SK-N-SH (cell line): ENCODE measurements at regions not wholly inside any gene's neighbourhood (a gene's known extent, or its start where the extent isn't known, plus 50 kb on each side); places are given as distances from the start of the nearest gene placed in this dataset.
"Not testable (repeated sequence)": the region's sequence is repeated elsewhere in the genome, so short reads cannot be mapped to it uniquely, and the experiment has no call there.

Experiments used
- CTCF ChIA-PET: fragments of 300-600, 350-600 bp; formaldehyde crosslinking; extraction: SDS; loops from one replicate; lab custom pipeline; 2021; lab: Yijun Ruan, JAX
- POLR2A ChIA-PET: fragments of 350-600 bp; sonication (Branson Sonifier 250); formaldehyde crosslinking; extraction: SDS; loops from one replicate; lab custom pipeline; 2020; ENCODE audit warnings: antibody characterized with exemption, inconsistent platforms; lab: Yijun Ruan, JAX
- DNase-seq: peaks from one replicate; pipeline ENCODE4 v3.0.0; 2012
- H2AFZ ChIP-seq: fragments of 200-600 bp; sonication (generic); 2 replicates; pipeline ENCODE4 v1.8.1; 2016; ENCODE audit warnings: antibody characterized with exemption, mild to moderate bottlenecking, low read depth
- H3F3A ChIP-seq: fragments of 200-600 bp; sonication (generic); replicated peaks from 2 replicates; pipeline ENCODE3; 2016; ENCODE audit warnings: antibody characterized with exemption, mild to moderate bottlenecking; ENCODE audit not compliant: insufficient read depth
- H3K27ac ChIP-seq, 2 experiments: fragments of 200-500 bp in 1 of 2; fragments of 200-600 bp in 1 of 2; sonication (Bioruptor generic) in 1 of 2; sonication (generic), shearing (Covaris generic) in 1 of 2; 2 replicates each; pipeline versions ENCODE4 v1.5.1 to v1.6.1; 2014 to 2016; ENCODE audit warnings: low read depth in 2 of 2, inconsistent platforms in 1 of 2, low read length in 1 of 2, mild to moderate bottlenecking in 1 of 2, mixed read lengths in 1 of 2
- H3K27me3 ChIP-seq: fragments of 200-600 bp; sonication (generic), shearing (Covaris generic); 2 replicates; pipeline ENCODE4 v1.6.1; 2016; ENCODE audit warnings: mixed run types; ENCODE audit not compliant: insufficient read depth
- H3K36me3 ChIP-seq, 2 experiments: fragments of 200-500 bp in 1 of 2; fragments of 200-600 bp in 1 of 2; sonication (Bioruptor generic) in 1 of 2; sonication (generic) in 1 of 2; replicated peaks in 1 of 2; 2 replicates each; pipeline versions ENCODE3 to v1.5.1; 2014 to 2016; ENCODE audit warnings: low read length in 1 of 2, mild to moderate bottlenecking in 1 of 2; ENCODE audit not compliant: insufficient read depth in 2 of 2, control insufficient read depth in 1 of 2
- H3K4me1 ChIP-seq, 2 experiments: fragments of 200-500 bp in 1 of 2; fragments of 200-600 bp in 1 of 2; sonication (Bioruptor generic) in 1 of 2; sonication (generic), shearing (Covaris generic) in 1 of 2; 2 replicates each; pipeline versions ENCODE4 v1.5.1 to v1.6.1; 2014 to 2016; ENCODE audit warnings: low read depth in 1 of 2, low read length in 1 of 2, mixed run types in 1 of 2; ENCODE audit not compliant: insufficient read depth in 2 of 2, control insufficient read depth in 1 of 2
- H3K4me2 ChIP-seq: fragments of 200-600 bp; sonication (generic), shearing (Covaris generic); 2 replicates; pipeline ENCODE4 v1.6.1; 2017; ENCODE audit warnings: mixed run types
- H3K4me3 ChIP-seq, 2 experiments: fragments of 200-500 bp in 1 of 2; fragments of 200-600 bp in 1 of 2; sonication (Bioruptor generic) in 1 of 2; sonication (generic), shearing (Covaris generic) in 1 of 2; 2 replicates each; pipeline versions ENCODE4 v1.5.1 to v1.8.1; 2014 to 2016; ENCODE audit warnings: low read depth in 2 of 2, inconsistent platforms in 1 of 2, low read length in 1 of 2, mild to moderate bottlenecking in 1 of 2, mixed read lengths in 1 of 2, moderate library complexity in 1 of 2
- H3K79me2 ChIP-seq: fragments of 200-600 bp; sonication (generic); 2 replicates; pipeline ENCODE4 v1.8.1; 2017; ENCODE audit warnings: mild to moderate bottlenecking; ENCODE audit not compliant: insufficient read depth
- H3K9ac ChIP-seq: fragments of 200-600 bp; sonication (generic); 2 replicates; pipeline ENCODE4 v1.6.1; 2017; ENCODE audit warnings: mixed run types
- H3K9me2 ChIP-seq: fragments of 200-600 bp; sonication (generic); 2 replicates; pipeline ENCODE4 v1.6.1; 2017; ENCODE audit warnings: mixed run types
- H3K9me3 ChIP-seq: fragments of 200-600 bp; sonication (generic); 2 replicates; pipeline ENCODE4 v1.6.1; 2017; ENCODE audit warnings: mixed run types, mild to moderate bottlenecking, moderate library complexity
- H4K20me1 ChIP-seq: fragments of 200-600 bp; sonication (generic); 2 replicates; pipeline ENCODE4 v1.6.1; 2017; ENCODE audit warnings: mild to moderate bottlenecking, mixed run types; ENCODE audit not compliant: insufficient read depth
- EP300 ChIP-seq, 2 experiments: IDR thresholded peaks; 2 replicates each; pipeline versions ENCODE4 v1.4.0 to v1.6.1; 2012; ENCODE audit warnings: borderline replicate concordance in 1 of 2, low read depth in 1 of 2, low read length in 1 of 2
- EZH2phosphoT487 ChIP-seq: fragments of 200-600 bp; sonication (generic); IDR thresholded peaks from 2 replicates; pipeline ENCODE4 v1.6.1; 2017; ENCODE audit warnings: low read depth, mixed run types, mild to moderate bottlenecking, antibody characterized with exemption, moderate library complexity, borderline replicate concordance
- FOSL2 ChIP-seq: IDR thresholded peaks from 2 replicates; pipeline ENCODE4 v1.4.0; 2012; ENCODE audit warnings: low read depth, mild to moderate bottlenecking, moderate library complexity, borderline replicate concordance
- MXI1 ChIP-seq: IDR thresholded peaks from 2 replicates; pipeline ENCODE4 v1.6.1; 2012; ENCODE audit warnings: mild to moderate bottlenecking, low read depth, low read length, improper control_type of control experiment
- NFIC ChIP-seq: IDR thresholded peaks from 2 replicates; pipeline ENCODE4 v1.4.0; 2012; ENCODE audit warnings: borderline replicate concordance
- NRF1 ChIP-seq: IDR thresholded peaks from 2 replicates; pipeline ENCODE4 v1.6.1; 2012; ENCODE audit warnings: low read depth, mild to moderate bottlenecking, low read length
- POLR2AphosphoS5 ChIP-seq: IDR thresholded peaks from 2 replicates; pipeline ENCODE4 v1.6.1; 2012; ENCODE audit warnings: low read depth, low read length
- RCOR1 ChIP-seq: fragments of 150-350 bp; IDR thresholded peaks from 2 replicates; pipeline ENCODE4 v1.6.1; 2017; ENCODE audit warnings: antibody characterized with exemption, low read length
- REST ChIP-seq: IDR thresholded peaks from 2 replicates; pipeline ENCODE4 v1.6.1; 2012; ENCODE audit warnings: mild to moderate bottlenecking, low read depth, low read length, moderate library complexity
- TCF12 ChIP-seq: IDR thresholded peaks from 2 replicates; pipeline ENCODE4 v1.4.0; 2012
- TEAD4 ChIP-seq: IDR thresholded peaks from 2 replicates; pipeline ENCODE4 v1.4.0; 2012; ENCODE audit warnings: mild to moderate bottlenecking, borderline replicate concordance; ENCODE audit not compliant: insufficient read depth
- WGBS: methylation state at CpG from one replicate; pipeline ENCODE4 v1.1.6; 2017; ENCODE audit warnings: low lambda C conversion rate; 5-methylcytosine and 5-hydroxymethylcytosine counted together
- TF ChIP-seq, protein P1 (sequence below): IDR thresholded peaks from 2 replicates; pipeline ENCODE4 v1.4.0; 2012; ENCODE audit warnings: low read depth

- Histone ChIP-seq H3K27me3 (no peaks in the 10 kb centered on the region), H3K4me3 (no peak overlapping the region), H3K79me2 (no peaks in the 10 kb centered on the region), H3K9me3 (no peaks in the 10 kb centered on the region), H3K4me2 (no peak overlapping the region), H4K20me1 (no peaks in the 10 kb centered on the region)
- CTCF ChIA-PET, result no interaction called here
- no peak for TF ChIP-seq TEAD4
- TF ChIP-seq POLR2AphosphoS5, result no peak
- no peak for TF ChIP-seq EP300 (IDR thresholded peaks at IDR 0.05; ENCODE audit: borderline replicate concordance in 1 of 2, low read depth in 1 of 2, low read length in 1 of 2)
- TF ChIP-seq, protein P1, sequence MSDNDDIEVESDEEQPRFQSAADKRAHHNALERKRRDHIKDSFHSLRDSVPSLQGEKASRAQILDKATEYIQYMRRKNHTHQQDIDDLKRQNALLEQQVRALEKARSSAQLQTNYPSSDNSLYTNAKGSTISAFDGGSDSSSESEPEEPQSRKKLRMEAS, result no peak
- TF ChIP-seq NRF1, result no peak
- no peak for TF ChIP-seq RCOR1
- TF ChIP-seq MXI1, result no peak
- no peak for TF ChIP-seq TCF12
- TF ChIP-seq FOSL2, result no peak
- TF ChIP-seq EZH2phosphoT487, result no peak
- TF ChIP-seq, all 33 proteins: peak for 0
- POLR2A ChIA-PET, result no interaction called here
- no peak overlapping the region for H3K27ac ChIP-seq
- H3K36me3 ChIP-seq, result no peaks in the 10 kb centered on the region
- no peak overlapping the region for H2AFZ ChIP-seq
- no peaks in the 10 kb centered on the region for H3F3A ChIP-seq
- H3K4me1 ChIP-seq, result peaks cover 0 to 4% of the 10 kb centered on the region in 2 experiments; a peak in 1 of 4 replicates
- H3K9me2 ChIP-seq, result no peaks in the 10 kb centered on the region; the same call in 1 of the 2 replicates
- DNase-seq, result no peak
- WGBS, result 26% methylated on average over 4 of the region's 4 CpGs
- H3K9ac ChIP-seq, result no peak overlapping the region
Observed at GRCh38 chr6:66264376-66264775, 557.4 kb upstream of the EYS start.

GRCh38 chr6:66258731-66259487 lies 551.9 kb upstream of the EYS start:
- H3K9me2 ChIP-seq, H3K4me1 ChIP-seq, H3K36me3 ChIP-seq, H2AFZ ChIP-seq, H3K4me3 ChIP-seq, POLR2A ChIA-PET, H3K27ac ChIP-seq, DNase-seq, H3K9me3 ChIP-seq, H3K79me2 ChIP-seq, H3K27me3 ChIP-seq, H3F3A ChIP-seq, H3K9ac ChIP-seq, H4K20me1 ChIP-seq, H3K4me2 ChIP-seq, CTCF ChIA-PET: not testable (repeated sequence)
- 46% methylated on average over 6 of the region's 6 CpGs for WGBS

DNA sequence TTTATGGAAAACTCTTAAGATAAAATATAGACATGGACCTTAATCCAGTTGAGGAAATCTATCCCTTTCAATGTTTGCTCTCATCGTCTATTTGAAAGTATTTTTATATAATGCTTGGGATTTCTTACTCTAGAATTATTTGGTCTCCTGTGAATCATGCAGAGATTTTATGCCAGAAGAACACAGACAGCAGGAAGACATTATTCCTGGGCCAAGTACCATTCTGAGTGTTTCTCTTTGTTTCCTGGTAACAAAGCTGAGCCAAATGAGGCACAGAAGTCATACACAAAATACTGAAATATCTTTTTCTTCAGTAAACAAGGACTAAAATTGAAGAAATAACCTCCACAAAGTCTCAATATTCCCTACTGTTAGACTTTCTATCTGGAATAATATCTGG lies 538.2 kb upstream of the EYS start:
- Histone ChIP-seq H3K27ac (no peak overlapping the region), H2AFZ (no peak overlapping the region), H4K20me1 (no peaks in the 10 kb centered on the region), H3K79me2 (no peaks in the 10 kb centered on the region), H3K9ac (no peak overlapping the region), H3K9me3 (no peaks in the 10 kb centered on the region), H3K27me3 (no peaks in the 10 kb centered on the region), H3K4me3 (no peak overlapping the region), H3K36me3 (no peaks in the 10 kb centered on the region), H3K4me2 (no peak overlapping the region), H3K9me2 (no peaks in the 10 kb centered on the region), H3K4me1 (no peaks in the 10 kb centered on the region), H3F3A (no peaks in the 10 kb centered on the region)
- ChIA-PET CTCF (interaction anchor here (0.6 kb wide), 1 partner anchor 10 kb away, joined by 3 read pairs; no protein-coding TSS in a partner anchor), POLR2A (no interaction called here)
- WGBS, result 58% methylated on average over 1 of the region's 1 CpG
- no peak for DNase-seq
- TF ChIP-seq FOSL2, result no peak
- TF ChIP-seq TEAD4, result no peak
- TF ChIP-seq MXI1, result no peak
- no peak for TF ChIP-seq REST
- TF ChIP-seq NFIC, result no peak
